ENCODE measurements at regions not wholly inside any gene's neighbourhood (a gene's known extent, or its start where the extent isn't known, plus 50 kb on each side); places are given as distances from the start of the nearest gene placed in this dataset.
"Not testable (repeated sequence)": the region's sequence is repeated elsewhere in the genome, so short reads cannot be mapped to it uniquely, and the experiment has no call there.

GRCh38 chrX:114041470-114041869 lies 542.4 kb upstream of the HTR2C start:
- TF ChIP-seq POLR2A, POLR2AphosphoS5 (IDR thresholded peaks at IDR 0.05): not testable (repeated sequence)
- TF ChIP-seq, protein P1, sequence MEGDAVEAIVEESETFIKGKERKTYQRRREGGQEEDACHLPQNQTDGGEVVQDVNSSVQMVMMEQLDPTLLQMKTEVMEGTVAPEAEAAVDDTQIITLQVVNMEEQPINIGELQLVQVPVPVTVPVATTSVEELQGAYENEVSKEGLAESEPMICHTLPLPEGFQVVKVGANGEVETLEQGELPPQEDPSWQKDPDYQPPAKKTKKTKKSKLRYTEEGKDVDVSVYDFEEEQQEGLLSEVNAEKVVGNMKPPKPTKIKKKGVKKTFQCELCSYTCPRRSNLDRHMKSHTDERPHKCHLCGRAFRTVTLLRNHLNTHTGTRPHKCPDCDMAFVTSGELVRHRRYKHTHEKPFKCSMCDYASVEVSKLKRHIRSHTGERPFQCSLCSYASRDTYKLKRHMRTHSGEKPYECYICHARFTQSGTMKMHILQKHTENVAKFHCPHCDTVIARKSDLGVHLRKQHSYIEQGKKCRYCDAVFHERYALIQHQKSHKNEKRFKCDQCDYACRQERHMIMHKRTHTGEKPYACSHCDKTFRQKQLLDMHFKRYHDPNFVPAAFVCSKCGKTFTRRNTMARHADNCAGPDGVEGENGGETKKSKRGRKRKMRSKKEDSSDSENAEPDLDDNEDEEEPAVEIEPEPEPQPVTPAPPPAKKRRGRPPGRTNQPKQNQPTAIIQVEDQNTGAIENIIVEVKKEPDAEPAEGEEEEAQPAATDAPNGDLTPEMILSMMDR (IDR thresholded peaks at IDR 0.05 in 8 of 11, conservative IDR thresholded peaks at IDR 0.05 in 3 of 11) = not testable (repeated sequence)
